ENCODE measurements at regions not wholly inside any gene's neighbourhood (a gene's known extent, or its start where the extent isn't known, plus 50 kb on each side); places are given as distances from the start of the nearest gene placed in this dataset.

- DNase-seq: no peak
Observed at GRCh38 chr1:50289495-50289894, 133.7 kb downstream of the DMRTA2 start.

- DNase-seq: no peak
Observed at GRCh38 chr1:50285994-50286393, 137.2 kb downstream of the DMRTA2 start.

- DNase-seq: no peak
Observed at GRCh38 chr1:50279622-50280330, 143.5 kb downstream of the DMRTA2 start.

- DNase-seq: no peak
Observed at GRCh38 chr1:50278961-50279360, 144.3 kb downstream of the DMRTA2 start.

GRCh38 chr1:50278410-50278809 lies 144.8 kb downstream of the DMRTA2 start:
- no peak for DNase-seq

- DNase-seq: no peak
Observed at GRCh38 chr1:50275566-50275965, 147.7 kb downstream of the DMRTA2 start.

- DNase-seq: no peak
Observed at GRCh38 chr1:50272912-50273311, 150.3 kb downstream of the DMRTA2 start.

GRCh38 chr1:50271968-50272578 lies 151.2 kb downstream of the DMRTA2 start:
- DNase-seq: peak; percentile 13

- DNase-seq: no peak
Observed at GRCh38 chr1:50271337-50271736, 151.9 kb downstream of the DMRTA2 start.

GRCh38 chr1:50270926-50271325 lies 152.3 kb downstream of the DMRTA2 start:
- no peak for DNase-seq

GRCh38 chr1:50268049-50268448 lies 155.2 kb downstream of the DMRTA2 start:
- no peak for DNase-seq

GRCh38 chr1:50266509-50266908 lies 156.7 kb downstream of the DMRTA2 start:
- no peak for DNase-seq

GRCh38 chr1:50265790-50266314 lies 157.1 kb downstream of the ELAVL4 start:
- DNase-seq: no peak

- DNase-seq: no peak
Observed at GRCh38 chr1:50264590-50264989, 155.9 kb downstream of the ELAVL4 start.

GRCh38 chr1:50262436-50262835 lies 153.7 kb downstream of the ELAVL4 start:
- DNase-seq: no peak

- DNase-seq: no peak
Observed at GRCh38 chr1:50261951-50262350, 153.2 kb downstream of the ELAVL4 start.

- DNase-seq: no peak
Observed at GRCh38 chr1:50257940-50258685, 149.4 kb downstream of the ELAVL4 start.

- DNase-seq: no peak
Observed at GRCh38 chr1:50257029-50257428, 148.3 kb downstream of the ELAVL4 start.
